Neural progenitor cell (in vitro differentiated cells): ENCODE measurements at regions not wholly inside any gene's neighbourhood (a gene's known extent, or its start where the extent isn't known, plus 50 kb on each side); places are given as distances from the start of the nearest gene placed in this dataset.

Experiments
- CTCF ChIP-seq: fragments of 200-600 bp; sonication (generic); IDR thresholded peaks from 2 replicates; pipeline ENCODE4 v1.5.1; 2017; ENCODE audit warnings: antibody characterized with exemption, mild to moderate bottlenecking
- EZH2 ChIP-seq: fragments of 200-600 bp; sonication (generic); IDR thresholded peaks from 2 replicates; pipeline ENCODE4 v1.6.1; 2017; ENCODE audit warnings: antibody characterized with exemption, mild to moderate bottlenecking, moderate library complexity

- no peak for TF ChIP-seq CTCF
- TF ChIP-seq EZH2 = no peak
Measured at GRCh38 chrX:63513825-63514568, 162.9 kb upstream of the SPIN4 start.
